HG02884 (cell line): ENCODE measurements at regions not wholly inside any gene's neighbourhood (a gene's known extent, or its start where the extent isn't known, plus 50 kb on each side); places are given as distances from the start of the nearest gene placed in this dataset.
"Not testable (repeated sequence)": the region's sequence is repeated elsewhere in the genome, so short reads cannot be mapped to it uniquely, and the experiment has no call there.

ENCODE experiments used
- ATAC-seq: cut with Tn5 transposase; IDR thresholded peaks from one replicate; pipeline ENCODE4 v1.9.1; 2021; ENCODE audit warnings: mild to moderate bottlenecking, moderate library complexity; ENCODE audit not compliant: unreplicated experiment

DNA sequence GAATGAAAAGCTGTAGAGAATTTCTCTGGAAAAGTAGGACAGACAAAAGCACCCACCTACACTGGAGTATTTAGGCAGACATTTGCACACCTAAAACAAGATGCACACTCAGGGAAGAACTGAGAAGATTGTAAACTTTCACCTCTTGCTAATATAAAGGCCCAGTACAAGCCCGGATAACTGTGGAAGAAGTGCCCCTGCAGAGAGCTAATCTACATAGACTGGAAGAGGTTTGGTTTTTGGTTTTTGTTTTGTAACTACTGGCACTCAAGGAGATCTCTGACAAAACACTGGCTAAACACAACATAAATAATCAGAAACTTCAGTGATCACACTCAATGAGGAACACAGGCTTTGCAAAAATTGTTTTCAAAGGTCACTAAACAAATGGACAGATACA is 782.2 kb upstream of the SLC8A1 start:
- ATAC-seq, result no peak

DNA sequence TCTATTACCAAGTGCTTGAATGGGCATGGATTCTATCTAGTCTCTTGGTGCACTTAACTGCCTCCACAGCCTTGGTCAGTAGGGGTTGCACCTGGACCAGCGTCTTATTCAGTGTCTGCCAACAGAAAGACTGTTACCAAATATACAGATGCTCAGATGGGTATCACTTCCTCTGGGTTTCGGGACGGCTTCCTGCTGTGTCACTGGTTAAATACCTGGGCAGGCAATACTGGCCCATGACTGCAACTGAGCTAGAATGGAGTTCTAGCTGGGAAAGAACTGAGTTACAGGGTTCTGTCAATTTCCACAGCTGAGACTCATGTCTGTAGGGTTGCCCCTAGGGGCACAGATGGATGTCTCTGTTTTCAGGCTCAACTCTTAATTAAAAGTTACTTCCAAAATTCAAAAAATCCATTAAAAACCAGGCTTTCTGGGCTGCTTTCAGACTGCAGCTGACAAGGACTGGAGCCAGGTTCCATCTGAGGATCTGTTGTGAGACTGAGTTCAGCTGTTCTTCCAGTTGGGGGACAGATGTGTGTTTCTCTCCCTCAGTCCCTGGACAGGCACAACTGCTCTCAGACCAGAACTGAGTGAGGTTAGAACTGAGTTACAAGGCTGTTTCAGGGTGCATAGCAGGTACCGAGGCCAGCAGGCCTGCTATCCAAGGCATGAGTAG is 789.6 kb upstream of the SLC8A1 start:
- no peak for ATAC-seq

DNA sequence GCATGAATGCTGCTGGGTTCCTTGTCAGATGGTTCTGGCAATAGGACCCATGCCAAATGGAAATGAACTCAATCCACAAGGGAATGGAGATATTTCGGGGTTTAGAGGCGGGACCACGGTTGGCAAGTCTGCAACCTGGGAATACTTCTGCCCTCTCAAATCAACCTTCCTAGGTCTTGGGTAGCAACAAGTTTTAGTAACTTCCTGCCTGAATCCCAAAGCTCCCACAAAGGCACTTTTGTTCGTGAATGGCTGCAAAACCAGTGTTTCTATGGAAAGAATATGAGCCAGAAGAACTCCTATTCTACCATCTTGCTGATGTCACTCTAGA is 790.1 kb upstream of the SLC8A1 start:
- ATAC-seq, result no peak

DNA sequence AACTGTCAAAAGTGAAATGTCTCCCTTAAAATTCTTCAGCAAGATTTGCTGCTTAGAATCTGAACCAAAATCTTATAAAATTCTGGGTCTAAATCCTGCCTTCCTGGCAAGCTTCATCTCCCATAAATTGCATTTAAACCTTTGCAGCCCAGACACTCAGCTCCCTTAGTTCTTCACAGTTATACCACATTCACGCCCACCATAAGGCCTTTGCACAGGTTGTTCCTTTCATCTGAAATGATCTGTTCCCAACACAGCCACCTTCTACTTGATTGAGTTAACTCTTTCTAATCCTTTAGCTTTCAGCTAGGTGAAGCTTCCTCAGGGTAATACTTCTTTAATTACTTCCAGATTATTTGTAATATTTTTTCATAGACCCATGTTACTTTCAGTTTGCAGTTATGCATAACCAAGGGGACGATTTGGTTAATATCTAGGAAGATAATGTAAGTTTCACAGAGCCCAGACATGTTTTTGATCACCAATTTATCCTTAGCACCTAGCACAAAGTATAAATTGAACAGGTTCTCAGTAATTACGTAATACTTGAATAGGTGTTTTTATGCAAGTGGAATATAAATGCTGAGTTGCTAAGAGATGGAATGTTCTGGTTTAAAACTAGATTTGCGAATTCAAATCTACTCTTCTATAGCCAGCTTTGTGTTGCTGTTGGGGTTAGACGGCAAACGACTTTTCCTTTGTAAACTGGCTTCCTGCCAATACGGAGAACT is 779.7 kb upstream of the PKDCC start:
- ATAC-seq, result no peak

DNA sequence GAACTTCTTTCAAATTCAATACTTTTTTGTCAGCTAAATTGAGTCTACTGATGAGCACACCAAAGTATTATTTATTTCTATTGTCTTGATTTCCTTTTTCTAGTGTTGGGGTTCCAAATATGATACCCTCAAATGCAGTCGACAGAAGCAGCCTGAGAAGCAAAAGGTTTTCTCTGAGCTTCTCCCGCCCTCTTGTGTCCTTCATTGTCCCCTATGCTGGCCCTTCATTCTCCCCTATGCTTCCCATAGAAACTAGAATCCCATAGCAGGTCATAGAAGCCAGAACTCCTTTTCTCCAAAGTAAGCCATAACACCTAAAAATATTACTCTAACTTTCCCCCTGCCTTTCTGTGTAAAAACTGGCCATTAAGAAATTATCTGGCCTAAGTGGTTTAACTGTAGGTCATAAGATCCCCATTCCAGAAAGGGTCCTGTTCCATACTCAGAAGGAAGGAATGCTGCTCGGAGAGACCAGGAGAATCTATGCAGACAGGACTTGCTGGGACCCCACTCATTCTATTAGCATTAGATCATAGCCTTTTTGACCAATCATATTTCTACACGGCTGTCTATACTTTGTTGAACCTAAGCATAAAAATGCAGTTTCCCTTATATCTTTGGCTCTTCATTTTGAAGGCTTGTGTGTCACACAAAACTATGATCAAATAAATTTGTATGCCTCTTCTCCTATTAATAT is 764.6 kb upstream of the PKDCC start:
- no peak for ATAC-seq

DNA sequence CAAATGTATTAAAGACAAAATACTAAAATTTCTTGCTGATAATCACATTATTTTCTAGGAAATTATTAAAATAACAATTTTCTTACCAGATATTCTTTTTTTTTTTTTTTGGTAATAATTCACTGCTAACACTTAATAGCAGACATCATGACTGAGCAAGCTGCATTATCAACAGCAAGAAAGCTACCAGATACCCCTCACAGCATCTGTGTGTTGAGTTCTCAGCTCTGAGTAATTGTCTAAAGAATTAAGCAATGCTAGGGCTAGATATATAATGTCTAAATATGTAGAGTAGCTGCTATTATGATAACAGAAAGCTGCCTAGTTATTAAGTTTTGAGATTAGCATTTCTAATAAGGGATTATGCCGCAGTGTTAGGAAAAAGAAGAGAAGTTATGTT is 754.3 kb upstream of the PKDCC start:
- ATAC-seq, result no peak

DNA sequence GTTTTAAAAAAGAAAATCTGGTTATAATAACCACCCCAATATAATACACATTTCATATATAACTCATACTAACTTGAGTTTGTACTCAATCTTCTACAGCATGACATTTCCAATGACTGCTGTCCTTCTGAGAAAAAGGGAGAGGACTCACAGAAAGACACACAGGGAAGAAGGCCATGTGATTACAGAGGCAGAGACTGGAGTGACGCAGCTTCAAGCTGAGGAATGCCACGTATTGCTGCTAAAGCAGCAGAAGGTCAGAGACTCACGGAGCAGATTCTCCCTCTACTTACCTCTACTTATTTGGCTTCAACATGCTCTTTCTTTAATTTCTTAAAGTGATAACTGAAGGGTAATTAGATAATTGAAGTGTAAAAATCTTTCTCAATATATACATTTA is 753.5 kb upstream of the PKDCC start:
- ATAC-seq, result no peak

DNA sequence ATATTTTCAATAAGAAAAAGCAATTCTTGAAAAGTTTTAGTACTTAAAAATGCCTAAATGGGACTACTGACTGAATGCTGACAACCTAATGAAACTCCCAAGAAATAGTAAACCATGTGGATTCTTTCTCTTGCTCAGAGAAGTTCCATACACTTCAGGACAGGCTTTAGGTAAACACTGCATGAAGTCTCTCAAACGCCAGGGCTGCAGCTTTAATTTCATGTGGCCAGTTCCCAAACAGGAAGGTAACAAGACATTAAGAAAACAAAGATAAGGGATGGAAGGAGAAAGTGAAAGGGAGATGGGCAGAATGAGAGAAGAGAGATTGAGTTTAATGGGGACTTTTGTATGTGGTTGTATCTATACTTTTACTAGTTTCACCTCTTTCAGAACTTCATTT is 734.7 kb upstream of the PKDCC start:
- ATAC-seq, result no peak

DNA sequence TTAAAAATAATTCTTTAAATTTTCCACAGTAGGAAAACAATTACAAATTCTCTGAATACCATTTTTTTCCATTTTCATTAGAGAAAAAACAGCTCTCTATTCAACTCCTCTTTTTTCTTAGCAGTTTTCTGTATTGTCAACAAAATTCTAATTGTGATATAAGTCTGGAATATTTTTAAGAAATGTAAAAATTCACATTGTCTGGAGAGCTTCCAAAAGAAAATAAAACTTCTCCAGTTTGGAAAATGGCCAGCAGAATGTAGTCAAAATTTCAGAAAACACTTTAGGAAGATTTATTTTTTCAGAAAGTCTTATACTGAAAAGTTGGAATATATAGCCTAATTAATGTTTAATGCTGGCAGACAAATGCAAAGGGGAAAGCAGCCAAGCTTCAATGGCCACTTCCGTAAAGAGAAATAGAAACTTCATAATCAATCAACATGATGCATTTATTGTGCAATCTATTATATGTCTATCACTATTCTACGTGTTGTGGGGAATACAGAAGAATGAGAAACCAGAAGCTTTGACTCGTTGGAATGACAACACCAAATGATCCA is 733.2 kb upstream of the PKDCC start:
- ATAC-seq, result no peak

DNA sequence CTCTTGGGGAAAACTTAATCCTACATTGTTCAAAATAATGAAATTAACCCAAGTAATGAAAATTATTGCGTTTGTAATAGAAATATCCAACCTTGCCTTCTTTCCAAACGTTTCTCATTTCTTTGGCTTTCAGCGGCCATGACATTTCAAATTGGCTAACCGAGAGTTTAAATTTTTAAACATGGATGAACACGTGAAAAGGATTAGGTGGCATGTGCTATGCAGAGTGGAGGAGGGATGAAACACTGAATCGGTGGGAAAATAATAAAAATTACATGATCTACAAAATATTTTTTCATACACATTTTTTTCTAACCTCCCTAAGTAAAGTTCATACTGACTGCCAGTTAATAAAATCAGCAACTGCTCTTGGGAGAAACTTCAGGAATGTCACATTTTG is 728.4 kb upstream of the PKDCC start:
- no peak for ATAC-seq

DNA sequence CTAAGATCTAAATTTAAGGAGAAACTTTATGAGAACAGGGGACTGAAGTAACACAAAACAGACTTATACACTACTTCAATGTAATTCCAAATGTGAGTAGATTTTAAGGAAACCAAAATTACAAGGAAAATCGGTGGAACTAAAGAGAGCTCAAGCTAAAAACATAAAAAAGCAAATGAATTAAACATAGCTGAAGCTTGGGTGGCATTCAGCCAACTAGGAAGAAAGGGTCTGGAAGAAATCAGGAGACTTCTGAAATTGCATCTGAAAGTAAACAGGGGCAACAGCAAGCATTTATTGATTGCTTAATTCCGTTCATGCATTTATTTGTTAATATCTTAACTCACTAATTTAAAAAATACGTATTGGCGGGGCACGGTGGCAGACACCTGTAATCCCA is 727.3 kb upstream of the PKDCC start:
- ATAC-seq, result no peak

DNA sequence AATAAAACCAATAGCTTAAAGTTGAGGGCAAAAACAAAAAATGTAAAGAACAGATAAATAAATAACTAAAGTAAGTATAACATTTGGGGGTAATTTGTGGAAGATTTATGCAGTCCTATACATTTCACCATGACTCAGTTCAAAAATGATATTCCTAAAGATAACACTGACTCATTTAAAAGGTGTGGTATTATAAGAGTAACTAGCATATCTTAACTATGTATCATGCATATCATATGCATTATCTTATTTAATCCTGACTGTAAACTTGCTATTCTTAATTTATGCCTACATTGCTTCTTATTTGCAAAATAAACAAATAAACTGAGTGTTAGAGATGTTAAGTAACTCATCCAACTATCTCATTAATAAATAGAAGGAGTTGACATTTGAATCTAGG is 726.5 kb upstream of the PKDCC start:
- no peak for ATAC-seq

DNA sequence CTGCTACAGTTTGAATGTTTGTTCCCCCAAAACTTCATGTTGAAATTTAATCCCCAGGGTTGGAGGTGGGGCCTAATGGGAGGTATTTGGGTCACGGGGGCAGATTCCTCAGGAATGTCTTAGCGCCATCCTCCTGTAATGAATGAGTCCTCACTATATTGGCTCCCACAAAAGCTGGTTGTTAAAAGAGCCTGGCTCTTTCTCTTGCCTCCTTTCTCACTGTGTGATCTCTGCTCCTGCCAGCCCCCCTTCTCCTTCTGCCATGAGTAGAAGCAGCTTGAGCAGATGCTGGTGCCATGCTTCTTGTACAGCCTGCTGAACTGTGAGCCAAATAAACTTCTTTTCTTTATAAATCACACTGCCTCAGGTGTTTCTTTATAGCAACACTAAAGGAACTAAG is 721.0 kb upstream of the PKDCC start:
- ATAC-seq, result no peak

DNA sequence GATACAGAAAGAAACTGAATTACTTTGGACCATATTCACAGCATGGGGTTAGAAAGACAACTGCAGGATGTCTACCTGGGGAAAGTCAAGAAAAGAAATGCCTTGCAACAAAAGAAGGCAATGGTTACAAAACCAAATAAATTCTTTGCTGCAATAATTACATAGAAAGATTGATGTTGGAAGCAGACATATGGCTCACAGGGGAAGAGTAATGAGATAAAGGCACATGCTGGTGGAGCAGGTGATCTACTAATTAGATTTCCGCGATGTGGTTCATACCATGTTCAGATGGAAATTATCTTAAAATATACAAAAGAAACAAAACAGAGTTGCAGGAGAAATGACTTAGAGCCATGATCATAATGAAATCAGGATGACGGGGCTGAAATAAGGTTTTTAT is 718.8 kb upstream of the PKDCC start:
- no peak for ATAC-seq

DNA sequence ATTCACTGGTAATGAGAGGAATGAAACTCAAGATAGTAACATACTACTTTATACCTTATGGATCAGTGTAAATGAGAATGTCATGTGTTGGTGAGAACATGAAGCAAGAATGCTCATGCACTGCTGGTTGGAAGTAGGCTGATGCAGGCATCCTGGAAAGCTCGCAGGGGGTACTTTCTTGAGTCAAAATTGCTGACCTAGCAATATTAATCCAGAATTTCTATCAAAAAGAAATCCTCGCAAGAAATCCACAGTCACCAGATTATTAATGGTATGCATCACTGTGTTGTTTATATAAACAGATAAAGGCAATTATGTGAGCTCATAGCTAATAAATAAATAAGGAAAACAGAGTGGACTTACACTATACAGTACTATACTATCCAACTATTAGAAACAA is 713.7 kb upstream of the PKDCC start:
- ATAC-seq, result no peak

DNA sequence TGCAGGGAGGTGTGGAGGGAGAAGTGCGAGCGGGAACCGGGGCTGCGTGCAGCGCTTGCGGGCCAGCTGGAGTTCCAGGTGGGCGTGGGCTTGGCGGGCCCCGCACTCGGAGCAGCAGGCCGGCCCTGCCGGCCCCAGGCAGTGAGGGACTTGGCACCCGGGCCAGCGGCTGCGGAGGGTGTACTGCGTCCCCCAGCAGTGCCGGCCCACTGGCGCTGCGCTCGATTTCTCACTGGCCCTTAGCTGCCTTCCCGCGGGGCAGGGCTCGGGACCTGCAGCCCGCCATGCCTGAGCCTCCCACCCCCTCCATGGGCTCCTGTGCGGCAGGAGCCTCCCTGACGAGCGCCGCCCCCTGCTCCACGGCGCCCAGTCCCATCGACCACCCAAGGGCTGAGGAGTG is 712.2 kb upstream of the PKDCC start:
- not testable (repeated sequence) for ATAC-seq

DNA sequence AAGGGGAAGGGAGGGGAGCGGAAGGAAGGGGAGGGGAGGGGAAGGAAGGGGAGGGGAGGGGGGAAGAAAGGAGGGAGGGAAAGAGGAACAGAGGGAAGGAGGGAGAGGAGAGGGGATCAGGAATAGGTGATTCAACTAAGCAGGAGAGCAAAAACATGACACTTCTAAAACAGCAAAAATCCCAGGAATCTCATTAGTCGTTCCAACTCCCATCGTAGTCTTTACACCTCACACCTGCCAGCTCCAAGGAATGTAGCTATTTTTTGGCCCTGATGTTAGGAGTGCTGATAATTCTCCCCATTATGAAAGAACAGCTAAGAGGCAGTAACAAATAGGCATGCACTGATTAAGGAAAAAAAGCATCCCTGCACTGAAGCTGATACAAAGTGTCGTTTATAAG is 709.9 kb upstream of the PKDCC start:
- ATAC-seq, result no peak

DNA sequence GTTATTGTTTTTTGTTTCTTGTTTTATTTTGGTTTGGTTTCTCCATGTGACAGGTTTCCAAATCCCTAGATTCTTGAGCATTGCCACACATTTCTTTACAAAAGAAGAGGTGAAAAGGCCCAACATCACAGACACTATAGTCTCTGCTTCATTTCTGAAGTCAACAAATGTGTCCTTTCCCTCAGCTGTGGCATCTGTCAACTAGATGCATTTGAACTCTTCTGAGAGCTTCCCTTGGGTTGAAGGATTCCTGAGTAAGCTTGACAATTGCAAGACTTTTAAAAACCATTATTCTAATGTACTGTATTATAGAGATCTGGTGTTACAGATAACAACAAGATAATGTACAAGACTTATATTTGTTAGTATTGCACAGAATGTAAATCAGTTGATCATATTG is 703.3 kb upstream of the PKDCC start:
- ATAC-seq, result no peak

DNA sequence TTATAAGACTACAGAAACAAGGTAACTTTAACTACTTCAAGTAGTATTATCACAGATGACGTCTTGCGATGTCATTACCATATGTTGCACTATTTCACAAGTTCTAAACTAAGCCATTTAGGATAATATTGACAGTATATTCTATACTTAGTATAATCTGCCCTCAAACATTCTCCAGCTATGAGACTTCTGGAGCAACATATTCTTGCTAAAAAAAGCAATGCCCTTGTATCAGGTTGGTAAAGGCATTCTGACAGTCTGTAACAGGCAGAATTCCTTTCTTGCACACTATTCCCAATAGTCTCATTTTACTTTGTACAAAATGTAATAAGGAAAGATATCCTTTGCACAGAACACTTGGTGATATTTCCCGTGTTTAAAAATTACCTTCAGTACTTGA is 694.8 kb upstream of the PKDCC start:
- ATAC-seq, result no peak

DNA sequence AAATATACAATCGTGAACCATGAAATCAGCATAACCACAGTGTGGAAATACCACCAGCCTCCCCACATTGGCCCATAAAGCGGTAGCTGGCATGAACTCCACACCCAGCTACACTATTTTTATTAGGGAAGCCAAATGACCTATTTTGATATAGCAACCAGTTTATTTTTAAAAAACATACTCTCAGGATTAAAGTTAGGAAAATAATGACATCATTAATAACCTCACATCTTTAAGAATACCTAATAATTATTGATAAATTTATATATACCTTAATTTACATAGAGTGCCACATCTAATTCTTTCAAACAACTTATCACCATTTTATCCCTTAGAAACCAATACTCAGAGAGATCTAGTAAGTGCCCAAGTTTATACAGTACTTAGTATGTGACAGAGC is 692.0 kb upstream of the PKDCC start:
- ATAC-seq, result no peak

DNA sequence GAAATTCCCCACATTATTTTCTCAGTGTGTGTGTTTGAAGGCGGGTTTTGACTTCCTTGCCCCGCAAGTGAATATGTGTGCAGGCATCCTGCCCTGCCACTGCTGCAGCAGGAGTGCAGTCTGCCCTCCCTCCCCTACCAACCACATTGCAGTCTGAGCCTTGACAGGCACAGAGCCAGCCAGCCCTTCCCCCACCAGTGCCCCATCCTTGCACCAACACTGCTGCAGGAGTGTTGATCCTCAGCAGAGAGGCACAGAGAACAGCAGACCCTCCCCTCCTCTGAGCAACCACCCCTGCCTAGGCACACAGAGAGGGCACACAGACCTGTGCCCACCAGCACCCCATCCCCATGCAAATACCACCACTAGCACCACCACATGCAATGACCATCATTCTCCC is 683.0 kb upstream of the PKDCC start:
- no peak for ATAC-seq

DNA sequence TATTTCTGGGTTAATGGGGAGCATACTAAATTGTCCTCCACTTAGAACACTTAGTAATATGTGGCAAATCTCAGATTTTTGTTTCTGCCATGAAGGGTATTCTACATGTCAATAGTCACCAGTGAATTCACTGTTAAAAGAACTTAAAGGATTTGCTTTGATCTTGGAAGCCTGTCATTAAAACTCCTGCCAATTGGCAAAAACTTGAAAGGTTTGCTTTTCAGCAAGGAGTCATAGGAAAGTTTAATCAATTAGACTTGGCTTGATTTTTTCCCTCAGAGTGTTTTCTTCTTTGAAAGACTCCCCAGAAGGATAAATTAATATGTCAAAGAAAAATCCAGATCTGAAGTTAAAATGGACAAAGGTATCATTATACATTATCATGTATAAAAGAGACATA is 671.9 kb upstream of the PKDCC start:
- no peak for ATAC-seq
